Stomach (tissue), 8 donors: ENCODE measurements at regions not wholly inside any gene's neighbourhood (a gene's known extent, or its start where the extent isn't known, plus 50 kb on each side); places are given as distances from the start of the nearest gene placed in this dataset.
"Not testable (repeated sequence)": the region's sequence is repeated elsewhere in the genome, so short reads cannot be mapped to it uniquely, and the experiment has no call there.

Experiments used
- DNase-seq, 2 donors: peaks; one replicate each; pipeline versions ENCODE4 v3.0.0 to v3.0.0-alpha.2; 2013 to 2019
- H3K27ac ChIP-seq, 5 donors: fragments of 200-600 bp in 4 of 5; sonication (generic) in 4 of 5; one replicate each; pipeline ENCODE4 v1.5.1; 2013 to 2019; ENCODE audit warnings: mild to moderate bottlenecking in 1 of 5, moderate library complexity in 1 of 5
- H3K27me3 ChIP-seq, 3 donors: fragments of 200-600 bp; sonication (generic); one replicate each; pipeline ENCODE4 v1.5.1; 2017 to 2019; ENCODE audit warnings: mixed run types in 1 of 3
- H3K36me3 ChIP-seq, 4 donors: fragments of 200-600 bp; sonication (generic); 1 replicate in 3 of 4; 2 replicates in 1 of 4; pipeline ENCODE4 v1.5.1; 2016 to 2019
- H3K4me1 ChIP-seq, 4 donors: fragments of 200-600 bp; sonication (generic); one replicate each; pipeline ENCODE4 v1.5.1; 2016 to 2019
- H3K4me3 ChIP-seq, 4 donors: fragments of 200-600 bp; sonication (generic) in 3 of 4; one replicate each; pipeline ENCODE4 v1.5.1; 2016 to 2019; ENCODE audit warnings: mild to moderate bottlenecking in 1 of 4
- H3K9me3 ChIP-seq, 4 donors: fragments of 200-600 bp; sonication (generic); one replicate each; pipeline ENCODE4 v1.5.1; 2016 to 2019
- CTCF ChIP-seq, 7 experiments: fragments of 450-650 bp in 4 of 7; fragments of 200-600 bp in 3 of 7; sonication (generic) in 3 of 7; IDR thresholded peaks; one replicate each; pipeline ENCODE4 v1.5.1; 2016 to 2019; ENCODE audit warnings: antibody characterized with exemption in 7 of 7, control low read depth in 2 of 7, mild to moderate bottlenecking in 1 of 7
- EP300 ChIP-seq: sonication (generic); formaldehyde crosslinking; IDR thresholded peaks from one replicate; pipeline ENCODE4 v1.6.1; 2017; ENCODE audit warnings: antibody characterized with exemption
- POLR2A ChIP-seq, 4 donors: fragments of 450-650 bp; IDR thresholded peaks; one replicate each; pipeline ENCODE4 v1.6.1; 2016; ENCODE audit warnings: antibody characterized with exemption in 4 of 4, control low read depth in 2 of 4, mild to moderate bottlenecking in 1 of 4, moderate library complexity in 1 of 4
- POLR2AphosphoS5 ChIP-seq, 3 donors: sonication (generic); formaldehyde crosslinking; IDR thresholded peaks; one replicate each; pipeline ENCODE4 v1.6.1; 2016; ENCODE audit warnings: antibody characterized with exemption in 3 of 3
- WGBS, 5 donors: extraction: QIAGEN DNeasy Blood & Tissue Kit in 3 of 5; methylation state at CpG; one replicate each; pipeline versions ENCODE4 v1.1.5 to v1.1.7; 2013 to 2018; 5-methylcytosine and 5-hydroxymethylcytosine counted together
- intact Hi-C: fragments of 100-400 bp; cut with DNase I; formaldehyde crosslinking; loops from one replicate; pipeline ENCODE4 v1.15.1; 2023; ENCODE audit warnings: low total_unique reads
- donor health status: healthy with polysubstance abuse.
- donor health status: Bipolar disorder and iron deficiency.
- donor health status: healthy.

- H3K9me3 ChIP-seq, result no peaks in the 10 kb centered on the region
- TF ChIP-seq POLR2AphosphoS5 (IDR thresholded peaks at IDR 0.05) (no peak), CTCF (IDR thresholded peaks at IDR 0.05) (no peak), EP300 (no peak), POLR2A (IDR thresholded peaks at IDR 0.05) (no peak)
- no peaks in the 10 kb centered on the region for H3K36me3 ChIP-seq
- WGBS, 5 donors, result 61 to 75% (median 68%) methylated on average over 6 of the region's 6 CpGs
- no peak overlapping the region for H3K4me3 ChIP-seq
- no peaks in the 10 kb centered on the region for H3K27me3 ChIP-seq
- intact Hi-C loops, result no loop called here
- H3K27ac ChIP-seq, result no peak overlapping the region
- H3K4me1 ChIP-seq, result no peaks in the 10 kb centered on the region
- no peak for DNase-seq
Measured at GRCh38 chr12:32970465-32971110, 74.0 kb upstream of the PKP2 start.

GRCh38 chr12:32964981-32965585 is 68.5 kb upstream of the PKP2 start:
- Histone ChIP-seq H3K36me3 (no peaks in the 10 kb centered on the region), H3K4me3 (no peak overlapping the region), H3K27ac (no peak overlapping the region), H3K27me3 (no peaks in the 10 kb centered on the region), H3K4me1 (no peaks in the 10 kb centered on the region), H3K9me3 (no peaks in the 10 kb centered on the region)
- WGBS, 5 donors, result 82 to 91% (median 90%) methylated on average over 9 of the region's 9 CpGs
- intact Hi-C loops, result no loop called here
- DNase-seq, result no peak
- TF ChIP-seq POLR2AphosphoS5 (IDR thresholded peaks at IDR 0.05), result no peak
- TF ChIP-seq CTCF (IDR thresholded peaks at IDR 0.05), result no peak
- no peak for TF ChIP-seq POLR2A (IDR thresholded peaks at IDR 0.05)
- TF ChIP-seq EP300, result no peak

- DNase-seq, H3K27me3 ChIP-seq, H3K27ac ChIP-seq, intact Hi-C loops, H3K4me1 ChIP-seq, H3K4me3 ChIP-seq, H3K36me3 ChIP-seq: not testable (repeated sequence)
- H3K9me3 ChIP-seq, result peaks cover 0 to 11% (median 3%) of the 10 kb centered on the region in 4 donors
- WGBS, 5 donors, result 68 to 84% (median 72%) methylated on average over 7 to 10 of the region's 10 CpGs
Measured at GRCh38 chr12:32956418-32956817, 59.8 kb upstream of the PKP2 start.

- WGBS, 5 donors, result 44 to 64% (median 50%) methylated on average over 3 of the region's 3 CpGs
- intact Hi-C loops, result no loop called here
- H3K4me3 ChIP-seq, result no peak overlapping the region
- H3K36me3 ChIP-seq, result no peaks in the 10 kb centered on the region
- DNase-seq, result no peak
- H3K9me3 ChIP-seq, result peaks cover 0 to 11% (median 3%) of the 10 kb centered on the region in 4 donors
- H3K27ac ChIP-seq, result no peak overlapping the region
- TF ChIP-seq EP300, result no peak
- no peak for TF ChIP-seq POLR2A (IDR thresholded peaks at IDR 0.05)
- no peak for TF ChIP-seq CTCF (IDR thresholded peaks at IDR 0.05)
- no peak for TF ChIP-seq POLR2AphosphoS5 (IDR thresholded peaks at IDR 0.05)
- H3K4me1 ChIP-seq, result no peaks in the 10 kb centered on the region
- H3K27me3 ChIP-seq, result no peaks in the 10 kb centered on the region
Measured at GRCh38 chr12:32952681-32953080, 56.1 kb upstream of the PKP2 start.

- Histone ChIP-seq H3K27me3 (no peaks in the 10 kb centered on the region), H3K27ac (no peak overlapping the region), H3K4me3 (no peak overlapping the region), H3K9me3 (no peaks in the 10 kb centered on the region), H3K4me1 (no peaks in the 10 kb centered on the region), H3K36me3 (no peaks in the 10 kb centered on the region)
- no peak for DNase-seq
- intact Hi-C loops, result no loop called here
- TF ChIP-seq POLR2A (IDR thresholded peaks at IDR 0.05), result no peak
- WGBS, 5 donors, result 59 to 77% (median 71%) methylated on average over 3 of the region's 3 CpGs
Measured at GRCh38 chr12:32949815-32950214, 53.2 kb upstream of the PKP2 start.
